ENCODE measurements at regions not wholly inside any gene's neighbourhood (a gene's known extent, or its start where the extent isn't known, plus 50 kb on each side); places are given as distances from the start of the nearest gene placed in this dataset.
"Not testable (repeated sequence)": the region's sequence is repeated elsewhere in the genome, so short reads cannot be mapped to it uniquely, and the experiment has no call there.

DNA sequence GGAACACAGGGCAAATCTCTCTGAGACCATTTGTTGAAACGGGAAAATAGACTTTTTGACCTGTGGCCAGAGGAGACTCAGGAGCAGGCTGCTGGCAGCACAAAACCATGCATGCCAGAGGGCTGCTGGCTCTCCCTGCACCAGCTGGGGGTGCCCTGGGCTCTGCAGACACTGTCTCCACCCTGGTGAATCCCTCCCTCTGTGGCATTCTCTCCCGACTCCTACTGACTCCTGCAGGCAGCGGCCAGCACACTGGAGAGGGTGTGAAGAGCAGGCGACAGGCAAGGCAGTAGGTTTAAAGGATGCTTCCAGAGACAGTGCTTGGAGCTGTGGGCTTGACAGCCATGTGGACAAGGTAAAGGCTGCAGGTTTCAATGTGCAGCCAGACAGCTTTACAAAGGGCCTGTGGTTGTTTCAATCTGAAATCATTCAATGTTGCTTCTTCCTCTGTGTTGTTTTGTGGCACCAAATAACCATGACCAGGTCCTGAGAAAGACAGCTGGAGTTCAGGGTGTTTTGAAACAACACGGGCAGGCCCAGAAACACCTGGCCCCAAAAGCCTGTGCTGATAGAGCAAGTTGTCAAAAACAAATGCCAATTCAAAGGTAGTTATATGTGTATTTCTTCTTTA, 431.0 kb upstream of the ATP10A start:
- TF ChIP-seq CTCF (IDR thresholded peaks at IDR 0.05; ENCODE audit: low read depth, low read length, missing control alignments): no peak
- no peak for DNase-seq (ENCODE audit: low read depth)
- no peak overlapping the region for H3K4me3 ChIP-seq (ENCODE audit: low read depth, low read length)

DNA sequence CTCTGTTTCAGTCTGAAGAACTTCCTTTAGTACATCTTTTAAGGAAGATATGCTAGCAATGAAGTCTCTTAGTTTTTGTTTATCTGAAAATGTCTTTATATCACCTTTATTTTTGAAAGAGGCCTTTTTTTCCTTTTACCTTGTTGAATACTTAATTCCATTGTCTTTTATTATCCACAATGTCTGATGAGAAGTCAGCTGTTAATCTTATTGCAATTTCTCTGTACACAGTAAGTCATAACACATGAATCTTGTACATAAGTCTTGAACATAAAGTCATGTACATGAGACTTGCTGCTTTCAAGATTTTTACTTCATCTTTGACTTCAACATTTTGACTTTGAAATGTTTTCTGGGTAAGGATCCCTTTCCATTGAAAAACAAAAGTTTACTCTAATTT, 424.3 kb upstream of the ATP10A start:
- DNase-seq (ENCODE audit: low read depth): no peak
- TF ChIP-seq CTCF (IDR thresholded peaks at IDR 0.05; ENCODE audit: low read depth, low read length, missing control alignments): no peak
- no peak overlapping the region for H3K4me3 ChIP-seq (ENCODE audit: low read depth, low read length)

DNA sequence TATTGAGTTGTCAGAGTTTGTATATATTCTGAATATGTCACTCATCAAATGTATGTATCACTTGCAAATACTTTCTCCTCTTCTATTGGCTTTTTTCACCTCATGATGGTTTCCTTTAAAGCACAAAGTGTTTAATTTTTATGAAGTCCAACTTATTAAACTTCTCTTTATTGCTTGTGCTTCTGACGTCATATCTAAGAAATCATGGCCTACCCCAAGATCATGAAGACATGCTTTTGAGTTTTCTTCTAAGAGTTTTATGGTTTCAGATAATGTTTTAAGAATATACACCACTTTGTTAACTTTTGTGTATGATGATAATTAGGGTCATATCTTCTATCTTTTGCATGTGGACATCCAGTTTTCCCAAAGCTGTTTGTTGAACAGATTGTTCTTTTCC, 417.2 kb upstream of the ATP10A start:
- no peak overlapping the region for H3K4me3 ChIP-seq (ENCODE audit: low read depth, low read length)
- no peak for TF ChIP-seq CTCF (IDR thresholded peaks at IDR 0.05; ENCODE audit: low read depth, low read length, missing control alignments)
- DNase-seq (ENCODE audit: low read depth): no peak

DNA sequence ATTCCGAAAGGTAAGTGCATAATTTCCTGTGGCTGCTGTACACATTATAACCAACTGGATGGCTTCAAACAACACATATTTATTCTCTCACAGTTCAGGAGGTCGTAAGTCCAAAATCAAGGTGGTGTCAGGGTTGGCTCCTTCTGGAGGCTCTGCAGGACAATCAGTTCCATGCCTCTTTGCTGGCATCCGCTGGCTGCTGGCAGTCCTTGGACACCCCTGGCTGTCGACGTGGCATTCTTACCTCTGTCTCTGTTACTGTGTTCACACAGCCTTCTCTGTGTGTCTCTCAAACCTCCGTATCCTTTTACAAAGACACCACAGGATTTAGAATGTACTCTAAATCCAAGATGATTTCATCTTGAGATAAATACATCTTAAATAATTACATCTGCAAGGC, 398.8 kb upstream of the ATP10A start:
- H3K4me3 ChIP-seq (ENCODE audit: low read depth, low read length): no peak overlapping the region
- no peak for TF ChIP-seq CTCF (IDR thresholded peaks at IDR 0.05; ENCODE audit: low read depth, low read length, missing control alignments)
- no peak for DNase-seq (ENCODE audit: low read depth)

GRCh38 chr15:26261413-26261812, 398.3 kb upstream of the ATP10A start:
- TF ChIP-seq CTCF (IDR thresholded peaks at IDR 0.05; ENCODE audit: low read depth, low read length, missing control alignments): no peak
- no peak overlapping the region for H3K4me3 ChIP-seq (ENCODE audit: low read depth, low read length)
- DNase-seq (ENCODE audit: low read depth): no peak

DNA sequence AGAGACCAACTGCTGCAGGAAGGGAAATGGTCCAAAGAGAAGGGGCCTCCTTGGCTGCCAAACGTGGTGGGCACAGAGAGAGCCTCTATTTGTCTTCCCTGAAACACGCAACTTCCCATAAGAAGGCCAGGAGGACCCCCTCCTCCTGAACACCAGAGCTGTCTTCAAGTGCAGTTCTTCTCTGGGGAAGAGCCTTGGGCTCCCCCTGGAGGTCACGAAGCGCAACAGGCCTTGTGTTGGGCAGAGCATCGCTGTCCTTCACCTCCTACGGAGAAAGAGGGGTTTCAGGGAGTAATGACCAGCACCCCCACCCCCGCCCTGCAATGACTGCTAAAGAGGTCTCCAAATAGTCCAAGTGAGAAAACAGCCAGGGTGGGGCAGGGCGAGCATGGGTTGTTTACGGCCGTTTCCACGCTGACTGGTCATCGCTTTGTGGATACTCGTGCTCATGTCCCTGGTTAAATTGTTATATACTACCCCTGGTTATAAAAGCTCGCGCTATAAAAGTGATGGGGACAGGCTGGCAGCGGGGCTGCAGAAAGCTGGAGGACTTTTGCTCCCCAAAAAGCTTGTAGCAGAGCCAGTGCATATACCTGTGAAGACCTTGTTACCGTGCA, 397.5 kb upstream of the ATP10A start:
- TF ChIP-seq CTCF (IDR thresholded peaks at IDR 0.05; ENCODE audit: low read depth, low read length, missing control alignments): peak; percentile 72
- no peak overlapping the region for H3K4me3 ChIP-seq (ENCODE audit: low read depth, low read length)
- DNase-seq (ENCODE audit: low read depth): no peak

GRCh38 chr15:26259581-26259980, 396.5 kb upstream of the ATP10A start:
- H3K4me3 ChIP-seq (ENCODE audit: low read depth, low read length): no peak overlapping the region
- TF ChIP-seq CTCF (IDR thresholded peaks at IDR 0.05; ENCODE audit: low read depth, low read length, missing control alignments): no peak
- DNase-seq (ENCODE audit: low read depth): no peak

DNA sequence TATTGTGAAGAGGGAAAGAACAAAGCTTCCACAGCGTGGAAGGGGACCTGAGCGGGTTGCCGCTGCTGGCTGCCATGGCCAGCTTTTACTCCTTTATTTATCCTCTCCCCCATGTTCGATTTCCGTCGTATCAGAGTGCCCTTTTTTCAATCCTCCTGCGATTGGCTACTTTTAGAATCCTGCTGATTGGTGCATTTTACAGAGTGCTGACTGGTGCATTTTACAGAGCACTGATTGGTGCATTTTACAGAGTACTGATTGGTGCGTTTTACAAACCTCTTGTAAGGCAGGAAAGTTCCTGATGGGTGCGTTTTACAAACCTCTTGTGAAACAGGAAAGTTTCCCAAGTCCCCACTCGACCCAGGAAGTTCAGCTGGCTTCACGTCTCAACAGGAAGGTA, 381.7 kb upstream of the ATP10A start:
- not testable (repeated sequence) for H3K4me3 ChIP-seq (ENCODE audit: low read depth, low read length); DNase-seq (ENCODE audit: low read depth)

Data from GM12864 (cell line).